Glomerular endothelial cell (primary cell): ENCODE measurements at regions not wholly inside any gene's neighbourhood (a gene's known extent, or its start where the extent isn't known, plus 50 kb on each side); places are given as distances from the start of the nearest gene placed in this dataset.
"Not testable (repeated sequence)": the region's sequence is repeated elsewhere in the genome, so short reads cannot be mapped to it uniquely, and the experiment has no call there.

Experiments used
- DNase-seq: peaks from one replicate; pipeline ENCODE4 v3.0.0-alpha.2; 2011; ENCODE audit warnings: low read depth, low spot score; ENCODE audit errors: extremely low read depth

DNA sequence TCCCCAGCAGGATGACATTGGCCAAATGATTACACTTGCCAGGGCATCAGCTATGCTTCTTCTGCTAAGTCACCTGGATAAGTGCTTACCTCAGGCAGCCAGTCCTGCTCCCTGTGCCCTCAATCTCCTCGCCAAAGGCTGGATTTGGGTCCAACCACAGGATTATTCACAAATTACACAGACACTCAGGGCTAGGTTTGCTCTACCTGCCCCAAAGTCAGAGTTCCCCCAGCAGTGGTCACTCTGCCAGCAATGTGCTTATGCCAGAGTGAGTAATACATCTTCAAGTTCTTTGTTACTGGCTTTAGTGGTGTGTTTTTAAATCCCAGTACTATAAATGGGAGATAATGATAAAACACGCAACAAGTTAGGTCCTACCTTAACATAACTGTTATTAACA is 189.7 kb upstream of the SEMA3D start:
- DNase-seq = no peak

DNA sequence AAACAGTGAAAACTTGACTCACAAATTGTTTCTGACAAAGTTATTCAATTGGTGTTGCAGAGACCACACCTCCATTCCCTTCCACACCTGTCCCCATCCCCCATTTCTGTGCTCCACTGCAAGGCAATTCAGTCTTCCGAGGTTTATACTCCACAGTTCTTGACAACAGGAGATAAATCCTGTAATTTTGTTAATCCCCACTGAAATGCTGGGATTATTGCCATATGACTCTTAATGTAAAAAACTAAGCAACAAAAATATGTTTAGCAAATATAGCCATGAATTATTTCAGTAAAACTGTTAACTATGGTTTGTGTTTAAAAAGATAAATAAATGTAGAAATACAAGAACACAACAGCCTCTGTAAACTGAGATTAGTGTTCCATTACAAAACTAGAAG is 170.1 kb upstream of the SEMA3D start:
- no peak for DNase-seq

DNA sequence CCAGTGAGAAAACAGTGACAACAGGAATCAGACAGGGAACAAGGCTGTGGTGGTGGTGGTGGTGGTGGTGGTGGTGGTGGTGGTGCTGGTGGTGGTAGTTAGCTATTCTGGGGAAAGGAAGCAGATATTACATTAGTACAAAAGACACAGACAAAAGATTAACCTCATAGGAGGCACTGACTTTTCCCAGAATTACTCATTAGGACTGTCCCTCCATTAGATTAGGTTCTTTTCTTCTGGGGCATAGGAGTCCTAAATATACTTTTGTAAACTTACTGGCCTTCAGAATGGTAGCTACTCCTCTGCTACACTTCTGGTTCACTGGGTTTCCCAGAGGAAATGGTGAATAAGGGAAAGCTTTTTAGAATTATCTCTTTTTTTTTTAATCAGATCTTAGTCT is 156.6 kb upstream of the SEMA3D start:
- DNase-seq = no peak

DNA sequence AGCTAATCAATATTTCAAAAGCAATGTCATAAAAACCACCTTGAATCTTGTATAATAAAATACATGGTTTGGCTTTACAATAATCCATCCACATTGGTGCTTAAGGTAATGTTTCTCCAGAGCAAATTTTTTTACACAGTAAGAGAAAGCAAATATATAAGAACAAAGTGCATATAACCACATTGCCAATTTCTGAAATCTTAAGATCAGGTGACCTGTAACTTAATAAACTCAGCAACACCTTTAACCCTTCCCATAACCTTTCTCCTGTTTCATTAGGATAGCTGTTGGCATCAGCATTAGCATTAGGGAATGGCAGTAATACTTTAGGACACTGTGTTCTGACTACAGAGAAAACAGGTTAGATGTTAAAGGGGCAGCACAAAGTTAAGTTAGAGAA is 155.9 kb upstream of the SEMA3D start:
- DNase-seq = no peak

DNA sequence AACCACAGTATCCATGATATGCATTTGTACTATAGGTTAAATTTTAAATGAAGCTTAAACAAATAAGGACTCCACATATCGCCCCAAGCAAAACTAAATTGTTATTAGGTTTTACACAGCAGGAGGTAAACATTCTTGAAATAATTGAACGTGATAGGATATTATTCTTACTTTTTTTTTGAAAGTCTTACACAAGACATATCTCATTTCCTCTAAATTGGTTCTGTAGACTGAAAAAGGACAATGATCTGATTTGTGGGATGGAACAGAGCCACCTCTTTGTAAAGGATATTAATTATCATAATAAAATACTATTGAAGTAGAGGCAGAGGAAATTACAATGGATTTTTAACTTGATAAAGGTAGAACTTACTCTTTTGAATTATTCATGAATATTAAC is 155.1 kb upstream of the SEMA3D start:
- DNase-seq = no peak

DNA sequence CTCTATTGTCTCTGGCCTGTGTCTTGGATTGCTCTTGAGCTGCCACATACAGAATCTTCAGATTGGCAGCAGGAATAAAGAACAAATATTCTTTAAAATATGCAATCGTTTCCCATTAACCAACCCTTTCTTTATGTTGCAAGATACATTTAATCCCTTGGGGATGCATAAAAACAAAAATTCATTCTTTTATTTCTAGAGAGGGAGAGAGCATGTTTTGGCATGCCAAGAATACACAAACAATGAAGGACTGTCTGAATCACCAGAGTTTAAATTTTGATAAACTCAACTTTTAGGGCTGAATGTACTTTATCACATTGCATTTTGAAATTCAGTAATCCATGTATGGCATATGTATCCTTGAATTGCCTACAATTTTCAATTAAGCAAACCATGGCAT is 154.3 kb upstream of the SEMA3D start:
- no peak for DNase-seq

DNA sequence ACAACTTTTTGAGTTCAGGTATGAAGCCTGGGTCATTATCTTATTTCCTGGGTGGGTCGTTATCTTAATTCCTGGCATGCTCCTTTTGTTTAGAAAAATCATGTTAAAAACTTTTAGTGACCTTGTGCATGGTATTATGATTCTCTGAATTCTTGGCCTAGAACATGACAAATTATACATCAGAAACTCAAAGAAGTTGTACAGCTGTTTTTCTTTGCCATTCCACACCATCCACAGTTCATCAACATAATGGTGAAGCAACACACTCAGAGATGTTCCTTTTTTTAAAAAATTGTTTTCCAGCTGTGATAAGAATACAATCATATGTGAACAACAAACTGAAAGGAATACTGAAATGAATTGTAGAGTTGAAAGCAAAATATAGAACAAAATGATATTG is 149.2 kb upstream of the SEMA3D start:
- no peak for DNase-seq

DNA sequence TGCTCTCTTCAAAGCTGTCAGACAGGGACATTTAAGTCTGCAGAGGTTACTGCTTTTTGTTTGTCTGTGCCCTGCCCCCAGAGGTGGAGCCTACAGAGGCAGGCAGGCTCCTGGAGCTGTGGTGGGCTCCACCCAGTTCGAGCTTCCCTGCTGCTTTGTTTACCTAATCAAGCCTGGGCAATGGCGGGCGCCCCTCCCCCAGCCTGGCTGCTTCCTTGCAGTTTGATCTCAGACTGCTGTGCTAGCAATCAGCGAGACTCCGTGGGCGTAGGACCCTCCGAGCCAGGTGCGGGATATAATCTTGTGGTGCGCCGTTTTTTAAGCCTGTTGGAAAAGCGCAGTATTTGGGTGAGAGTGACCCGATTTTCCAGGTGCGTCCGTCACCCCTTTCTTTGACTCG is 148.3 kb upstream of the SEMA3D start:
- DNase-seq = not testable (repeated sequence)

DNA sequence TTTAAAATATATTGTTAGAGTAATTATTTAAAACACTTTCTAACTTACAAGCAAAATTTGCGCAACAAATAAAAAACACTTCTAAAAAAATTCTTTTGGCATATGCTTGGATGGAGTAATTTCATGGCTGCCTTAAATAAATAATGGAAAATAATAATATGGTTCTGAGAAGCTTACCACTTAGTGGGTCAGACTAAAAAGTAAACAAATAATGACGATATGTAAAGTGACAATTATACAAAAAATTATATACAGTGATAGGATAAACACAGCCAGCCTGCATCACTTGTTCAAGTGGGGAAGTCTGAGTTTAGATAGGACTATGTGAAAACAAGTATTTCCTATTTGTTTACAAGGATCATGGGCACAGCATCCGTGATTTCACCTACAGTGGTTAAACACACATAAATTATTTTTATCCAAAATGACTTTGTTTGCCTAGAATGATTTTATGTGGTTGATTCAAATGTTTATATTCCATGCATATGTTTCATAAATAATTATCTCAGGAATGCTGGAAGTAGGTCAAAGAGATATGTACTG is 141.7 kb upstream of the SEMA3D start:
- DNase-seq = no peak

DNA sequence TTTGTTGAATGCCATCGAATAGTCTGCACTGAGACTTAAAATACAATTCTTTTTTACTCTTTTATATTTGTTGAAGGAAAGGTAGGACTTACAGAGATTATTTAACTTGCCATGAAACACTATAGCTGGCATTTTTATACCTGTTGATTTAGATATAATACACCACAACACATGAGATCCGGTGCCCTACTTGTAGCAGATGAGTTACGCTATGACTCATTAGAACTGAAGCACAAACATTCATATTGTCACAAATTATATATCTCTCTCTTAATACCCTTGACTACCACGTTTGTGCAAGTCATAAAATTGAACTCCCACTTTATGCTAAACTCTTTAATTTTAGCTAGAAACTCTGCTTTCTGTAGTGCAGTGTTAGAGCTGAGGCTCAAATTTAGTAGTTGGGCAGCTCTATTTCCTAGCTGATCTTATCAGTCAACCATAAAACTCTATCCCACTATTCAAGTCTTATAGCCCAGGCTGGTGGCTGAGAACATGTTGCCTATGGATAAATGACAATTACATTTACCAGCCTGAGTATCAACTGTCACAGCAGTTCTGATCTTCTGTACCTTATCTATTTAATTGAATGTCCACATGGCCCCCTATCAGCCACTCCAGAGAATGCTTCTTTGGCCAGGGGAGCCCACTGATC is 137.4 kb upstream of the SEMA3D start:
- DNase-seq = no peak

DNA sequence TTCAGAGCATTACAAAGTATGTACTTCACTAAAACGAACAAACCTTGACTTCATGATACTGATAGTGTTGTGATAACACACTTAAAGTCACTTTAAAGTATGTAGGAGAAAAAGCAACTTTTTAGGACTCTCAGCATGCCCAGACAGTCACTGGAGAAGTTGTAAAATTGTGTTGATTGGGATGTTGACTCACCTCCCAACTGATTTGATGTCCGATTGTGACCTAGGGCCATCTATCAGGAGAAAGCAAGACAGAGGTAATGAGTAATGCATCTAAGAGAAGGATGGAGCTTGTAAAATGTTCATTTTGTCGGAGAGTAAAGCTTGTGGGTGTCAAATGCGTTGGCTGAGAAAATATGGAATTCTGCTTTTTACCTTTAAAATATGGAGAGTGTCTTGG is 135.4 kb upstream of the SEMA3D start:
- DNase-seq = no peak

DNA sequence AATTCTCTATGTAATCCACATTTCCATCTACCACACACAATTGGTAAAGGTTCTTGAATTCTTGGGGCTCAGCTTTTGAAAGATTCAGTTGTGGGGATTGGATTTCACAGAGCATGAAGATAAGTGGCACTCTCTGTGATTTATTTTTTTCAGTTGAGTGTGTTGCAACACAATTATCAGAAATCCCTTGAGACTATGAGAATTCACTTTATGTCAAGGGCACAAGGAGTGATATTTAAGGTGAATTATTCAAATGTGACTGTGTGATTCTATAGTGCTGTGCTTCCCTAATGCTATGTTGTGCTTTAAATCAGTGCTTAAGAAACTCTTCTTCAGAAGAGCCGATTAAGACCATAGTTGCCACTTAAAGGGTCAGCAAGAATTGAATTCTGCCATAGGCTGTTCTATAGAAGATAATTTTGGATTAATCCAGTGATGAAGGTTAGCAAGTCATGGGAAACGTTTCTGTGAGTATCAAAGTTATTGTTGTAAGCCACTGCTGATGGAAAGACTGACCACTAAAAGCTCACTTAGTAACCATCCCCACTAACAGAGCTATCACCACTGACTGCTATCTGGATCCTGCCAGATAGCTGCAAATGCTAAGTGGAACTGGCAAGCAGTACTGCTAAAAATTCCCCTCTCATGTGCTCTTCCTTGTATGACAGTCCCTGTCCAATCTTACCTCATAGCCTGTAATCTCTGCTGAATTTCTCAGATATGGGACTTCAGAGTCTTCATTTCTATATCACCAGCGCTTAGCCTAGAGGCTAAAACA is 134.0 kb upstream of the SEMA3D start:
- DNase-seq = no peak

DNA sequence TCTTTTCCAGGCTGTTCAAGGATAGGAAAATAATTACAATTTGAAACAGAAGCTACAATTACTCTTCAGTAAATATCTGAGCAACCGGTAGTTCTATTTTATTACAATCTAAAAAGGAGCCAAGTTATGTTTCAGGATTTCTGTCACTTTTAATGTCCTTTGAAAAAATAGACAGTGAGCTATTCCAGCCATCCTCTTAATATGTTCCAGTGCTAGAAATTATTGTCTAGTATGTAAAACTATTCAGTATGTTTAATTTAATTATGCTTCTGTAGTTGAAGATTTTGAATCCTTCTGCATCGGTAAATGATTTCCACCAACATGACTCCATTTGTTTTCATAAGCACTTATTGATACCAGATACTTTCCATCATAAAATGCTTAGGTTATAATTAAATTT is 129.6 kb upstream of the SEMA3D start:
- no peak for DNase-seq

DNA sequence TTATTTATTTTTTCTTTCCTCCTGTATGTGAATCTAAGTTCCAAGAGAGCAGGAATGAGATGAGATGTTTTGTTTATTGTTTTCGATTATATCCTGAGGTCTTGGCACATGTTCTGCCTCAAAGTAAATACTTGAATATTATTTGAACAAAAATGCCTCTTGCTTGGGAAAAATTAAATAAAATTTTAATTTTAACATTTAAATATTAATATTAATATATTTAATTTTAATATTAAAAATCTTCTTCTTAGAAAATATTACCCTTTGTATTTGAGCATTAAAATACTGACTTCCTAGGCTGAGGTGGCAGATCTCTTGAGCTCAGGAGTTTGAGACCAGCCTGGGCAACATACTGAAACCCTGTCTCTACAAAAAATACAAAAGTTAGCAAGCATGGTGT is 123.4 kb upstream of the SEMA3D start:
- DNase-seq = no peak

DNA sequence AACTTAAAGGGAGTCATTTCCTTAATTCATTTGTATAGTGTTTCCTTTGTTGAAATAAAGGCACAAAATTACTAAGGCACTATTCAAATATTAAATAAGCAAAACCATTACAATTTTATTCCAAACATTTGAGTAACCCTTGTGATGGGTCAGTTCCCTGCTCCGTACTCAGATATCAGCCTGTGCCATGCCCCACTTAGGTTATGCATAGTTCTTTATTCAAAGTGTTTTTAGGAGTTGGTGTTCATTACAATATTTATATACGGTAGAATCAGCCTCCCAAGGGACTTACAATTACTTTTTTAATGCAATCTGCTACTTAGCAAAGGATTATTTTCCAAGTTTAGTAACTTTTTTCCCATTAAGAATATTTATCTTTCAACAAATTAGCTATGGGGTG is 119.3 kb upstream of the SEMA3D start:
- no peak for DNase-seq

DNA sequence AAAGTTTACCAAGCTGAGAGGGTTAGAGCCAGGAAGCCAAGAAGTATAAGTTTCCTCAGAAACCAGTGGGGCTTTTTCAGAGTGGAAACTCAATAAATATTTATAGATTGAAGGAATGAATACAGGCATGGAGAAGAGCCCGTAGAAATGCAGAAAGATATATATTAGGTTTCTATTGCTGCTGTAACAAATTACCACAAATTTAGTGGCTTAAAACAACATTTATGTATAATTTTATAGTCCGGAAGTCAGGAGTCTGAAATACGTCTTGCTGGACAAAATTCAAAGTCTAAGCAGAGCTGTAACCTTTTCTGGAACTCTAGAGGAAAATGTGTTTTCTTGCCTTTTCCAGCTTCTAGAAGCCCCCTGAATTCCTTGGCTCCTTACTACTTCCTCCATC is 107.3 kb upstream of the SEMA3D start:
- no peak for DNase-seq

DNA sequence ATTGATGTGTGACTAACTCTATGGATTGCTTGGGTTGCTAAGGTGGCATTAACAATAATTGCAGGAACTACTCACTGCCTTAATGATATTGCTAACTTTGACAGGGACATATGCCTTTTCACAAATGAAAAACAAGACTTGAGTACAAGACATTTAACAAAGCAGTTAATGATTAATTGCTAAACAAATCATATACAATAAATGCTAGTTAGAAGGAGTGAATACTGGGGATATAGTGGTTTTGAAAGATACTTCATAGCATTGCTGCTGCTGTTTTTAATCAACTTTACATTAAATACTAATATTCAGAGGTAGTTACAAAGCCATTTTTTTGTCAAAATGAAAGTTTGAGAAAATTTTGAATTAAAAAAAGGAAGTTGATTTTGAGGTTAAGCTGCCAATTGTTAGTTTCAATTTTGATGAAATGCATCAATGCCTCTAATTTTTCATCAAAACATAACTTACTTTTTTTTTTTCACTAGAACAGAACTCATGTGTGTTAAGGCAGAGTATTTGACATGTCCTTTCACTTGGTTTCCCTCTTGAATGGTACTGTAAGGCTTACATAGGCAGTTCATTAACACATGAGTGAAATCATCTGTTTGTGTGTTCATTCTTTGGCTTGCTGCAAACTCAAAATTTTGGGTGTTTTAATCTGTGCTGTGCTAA is 106.2 kb upstream of the SEMA3D start:
- no peak for DNase-seq

DNA sequence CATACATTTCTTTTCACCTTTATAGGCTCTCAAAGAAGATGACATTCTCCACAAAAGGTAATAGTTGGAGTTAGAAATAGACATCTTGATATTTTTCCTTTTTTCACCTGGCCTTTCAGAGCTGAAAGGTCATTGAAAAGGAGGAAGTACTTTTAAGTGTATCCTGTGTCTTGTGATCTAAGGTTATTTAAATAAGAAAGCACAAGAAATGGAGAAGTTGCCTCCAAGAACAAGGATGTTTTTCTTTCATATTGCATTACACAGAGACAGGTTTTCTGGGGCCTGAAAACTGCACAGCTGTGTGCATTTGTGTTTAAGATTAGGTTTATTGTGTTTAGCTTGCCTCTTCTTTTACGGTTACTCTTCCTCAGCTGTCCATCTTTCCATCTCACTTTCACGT is 103.4 kb upstream of the SEMA3D start:
- DNase-seq = no peak

DNA sequence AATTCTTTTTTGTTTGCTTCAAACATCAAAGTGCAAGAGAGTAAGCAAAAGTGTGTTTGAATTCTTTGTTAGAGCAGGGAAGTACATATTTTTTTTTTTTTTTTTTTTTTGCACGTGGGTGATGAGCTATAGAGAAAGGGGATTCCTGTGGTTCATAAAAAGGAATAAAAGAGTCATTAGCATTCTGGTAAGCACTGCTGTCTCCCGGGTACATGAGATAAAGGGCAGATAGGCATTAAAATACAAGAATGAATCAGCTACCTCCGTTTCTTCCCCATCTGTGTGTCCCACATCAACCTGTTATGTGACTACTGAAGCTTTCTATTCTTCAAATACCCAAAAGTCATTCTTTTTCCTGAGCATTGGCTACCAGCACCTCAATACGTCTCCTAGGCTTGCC is 102.4 kb upstream of the SEMA3D start:
- no peak for DNase-seq

DNA sequence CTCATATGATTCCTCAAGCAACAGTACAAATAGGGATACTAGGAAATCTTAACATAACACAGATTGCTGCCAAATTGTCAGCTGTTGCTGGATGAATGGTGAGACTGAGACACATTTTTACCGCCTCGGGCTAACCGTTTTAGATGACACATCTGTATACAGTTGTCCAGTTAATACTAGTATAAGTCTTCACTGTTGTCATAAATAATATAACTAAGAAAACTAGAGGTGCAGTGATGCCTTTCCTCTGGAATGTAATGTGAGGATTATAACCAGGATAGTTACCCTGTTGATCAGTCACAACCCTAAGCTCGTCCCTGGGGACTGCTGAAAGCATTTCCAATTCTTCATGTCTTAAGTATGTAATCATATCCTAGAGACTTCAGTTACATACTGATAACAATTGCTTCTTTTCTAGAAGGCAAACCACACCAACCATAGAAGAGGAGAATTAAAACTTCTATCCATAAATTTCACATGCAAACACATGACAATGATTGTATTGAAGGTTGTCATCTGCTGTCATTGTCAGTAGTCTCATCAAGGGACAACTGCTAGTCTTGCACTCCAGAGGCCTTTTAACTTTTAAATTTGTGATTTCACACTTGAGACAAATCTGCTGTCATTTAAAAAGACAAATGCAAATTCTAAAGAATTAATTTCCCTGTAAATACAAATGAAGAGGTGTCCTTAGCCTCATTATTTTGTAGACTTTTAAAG is 100.4 kb upstream of the SEMA3D start:
- no peak for DNase-seq

DNA sequence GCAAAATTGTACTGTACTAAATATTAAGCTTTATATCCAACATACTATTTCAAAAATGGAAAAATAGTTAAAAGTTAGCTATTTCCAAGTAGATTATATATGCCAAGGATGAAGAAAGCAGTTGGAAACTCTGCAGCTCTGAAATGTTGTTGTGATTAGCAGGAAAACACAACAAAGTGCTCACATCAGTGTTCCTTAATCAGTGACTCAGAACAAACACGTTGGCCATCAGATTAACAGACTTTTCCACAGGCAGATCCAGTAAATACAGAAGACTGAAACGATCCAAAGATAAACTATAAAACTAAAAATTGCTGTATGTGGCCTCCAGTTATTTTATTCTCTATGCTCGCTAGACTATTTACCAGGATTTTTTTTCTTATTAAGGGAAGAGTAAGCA is 99.6 kb upstream of the SEMA3D start:
- no peak for DNase-seq
